ENCODE measurements at regions not wholly inside any gene's neighbourhood (a gene's known extent, or its start where the extent isn't known, plus 50 kb on each side); places are given as distances from the start of the nearest gene placed in this dataset.

DNA sequence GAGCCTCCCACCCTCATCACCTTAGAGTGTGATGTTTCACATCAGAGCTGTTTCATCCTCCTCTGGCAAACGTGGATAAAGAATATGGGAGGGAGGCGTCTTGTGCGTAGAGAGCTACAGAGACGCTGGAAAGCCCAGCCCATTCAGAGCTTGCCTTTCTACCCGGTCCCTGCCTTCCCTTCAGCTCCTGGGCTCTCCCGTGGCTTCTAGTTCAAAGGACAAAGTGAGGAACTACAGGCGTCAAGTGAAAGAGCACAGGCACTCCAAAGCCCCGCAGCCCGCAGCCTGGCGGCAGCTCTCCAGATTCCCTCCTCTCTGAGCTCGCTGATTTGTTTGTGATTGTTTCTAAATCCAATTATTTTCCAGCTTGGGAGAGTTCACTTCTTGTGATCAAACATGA, 197.1 kb upstream of the IGF1R start:
- no peak for DNase-seq (ENCODE audit: low read depth)

DNA sequence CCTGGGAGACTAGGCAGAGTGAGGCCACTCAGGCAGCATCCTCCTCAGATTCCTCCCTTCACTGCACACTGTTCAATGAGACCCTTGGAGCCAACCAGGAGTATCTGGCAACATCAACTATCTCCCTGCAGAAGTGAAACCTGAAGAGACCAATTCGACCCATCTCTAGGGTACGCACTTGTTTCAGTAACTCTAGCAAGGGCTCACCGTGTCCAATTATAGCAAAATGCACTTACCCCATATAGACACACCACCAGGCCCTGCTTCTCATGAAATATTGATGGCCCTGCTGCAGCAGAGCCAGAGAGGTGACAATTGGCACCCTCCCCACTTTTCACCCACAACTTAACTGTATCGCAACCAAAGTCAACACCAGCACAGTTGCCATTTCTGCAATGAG, 196.1 kb upstream of the IGF1R start:
- DNase-seq (ENCODE audit: low read depth), result no peak

DNA sequence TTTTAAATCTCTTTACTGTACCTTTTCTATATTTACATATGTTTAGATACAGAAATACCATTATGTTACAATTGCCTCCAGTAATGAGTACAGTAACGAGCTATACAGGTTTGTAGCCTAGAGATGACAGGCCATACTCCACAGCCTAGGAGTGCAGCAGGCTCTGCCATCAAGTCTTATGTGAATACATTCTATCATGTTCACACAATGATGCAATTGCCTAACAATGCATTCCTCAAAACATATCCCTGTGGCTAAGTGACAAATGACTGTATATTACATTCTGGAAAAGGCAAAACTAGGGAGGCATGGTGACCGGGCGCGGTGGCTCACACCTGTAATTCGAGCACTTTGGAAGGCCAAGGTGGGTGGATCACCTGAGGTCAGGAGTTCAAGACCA, 192.4 kb upstream of the IGF1R start:
- peak; percentile 27 for DNase-seq (ENCODE audit: low read depth)

DNA sequence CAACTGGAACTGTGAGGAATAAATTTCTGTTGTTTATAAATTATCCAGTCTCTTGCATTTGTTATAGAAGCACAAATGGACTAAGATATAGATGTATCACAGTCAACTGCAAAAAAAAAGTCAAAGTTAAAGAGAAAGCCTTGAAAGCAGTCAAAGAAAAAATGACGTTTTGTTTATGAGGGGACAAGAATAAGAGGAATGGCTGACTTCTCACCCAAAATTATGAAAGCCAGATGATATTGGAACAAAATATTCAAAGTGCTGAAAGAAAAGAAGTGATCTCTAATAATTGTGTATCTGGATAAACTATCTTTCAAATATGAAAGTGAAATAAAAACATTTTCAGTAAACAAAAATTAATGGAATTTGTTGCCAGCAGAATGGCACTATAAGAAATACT, 171.8 kb upstream of the IGF1R start:
- no peak for DNase-seq (ENCODE audit: low read depth)

DNA sequence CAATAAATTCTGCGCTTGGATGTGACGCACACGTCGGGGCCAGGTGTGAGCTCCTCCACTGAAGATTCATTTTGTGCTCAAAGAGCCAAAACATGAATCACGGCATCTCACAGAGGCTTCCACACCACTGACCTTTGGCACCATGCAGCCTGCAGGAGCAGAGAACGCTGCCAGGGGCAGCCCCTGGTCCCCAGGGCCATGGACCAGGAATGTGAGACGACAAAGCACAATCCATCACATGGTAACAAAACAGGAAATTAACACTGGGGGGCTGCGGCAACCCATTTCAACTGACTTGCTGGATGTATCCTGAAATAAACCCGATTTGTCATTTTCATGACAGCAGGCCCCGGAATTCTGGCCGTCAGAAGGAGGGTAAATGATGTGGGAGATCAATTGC, 167.5 kb upstream of the IGF1R start:
- DNase-seq (ENCODE audit: low read depth), result no peak

DNA sequence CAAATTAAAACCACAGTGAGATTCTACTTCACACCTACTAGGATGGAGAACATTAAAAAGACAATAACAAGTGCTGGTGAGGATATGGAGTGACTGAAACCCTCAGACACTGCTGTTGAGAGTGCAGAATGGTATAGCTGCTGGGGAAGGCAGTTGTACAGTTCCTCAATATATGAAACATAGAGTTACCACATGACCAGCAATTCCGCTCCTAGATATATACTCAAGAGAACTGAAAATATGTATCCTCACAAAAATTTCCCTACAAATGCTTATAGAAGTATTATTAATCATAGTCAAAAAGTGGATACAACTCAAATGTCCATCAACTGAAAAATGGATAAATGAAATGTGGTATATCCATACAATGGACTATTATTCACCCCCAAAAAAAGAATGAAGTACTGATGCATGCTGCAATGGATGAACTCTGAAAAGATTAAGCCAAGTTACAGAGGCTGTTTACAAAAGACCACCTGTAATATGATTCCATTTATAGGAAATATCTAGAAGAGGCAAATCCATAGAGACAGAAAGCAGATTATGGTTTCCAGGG, 164.7 kb upstream of the IGF1R start:
- DNase-seq (ENCODE audit: low read depth), result no peak

DNA sequence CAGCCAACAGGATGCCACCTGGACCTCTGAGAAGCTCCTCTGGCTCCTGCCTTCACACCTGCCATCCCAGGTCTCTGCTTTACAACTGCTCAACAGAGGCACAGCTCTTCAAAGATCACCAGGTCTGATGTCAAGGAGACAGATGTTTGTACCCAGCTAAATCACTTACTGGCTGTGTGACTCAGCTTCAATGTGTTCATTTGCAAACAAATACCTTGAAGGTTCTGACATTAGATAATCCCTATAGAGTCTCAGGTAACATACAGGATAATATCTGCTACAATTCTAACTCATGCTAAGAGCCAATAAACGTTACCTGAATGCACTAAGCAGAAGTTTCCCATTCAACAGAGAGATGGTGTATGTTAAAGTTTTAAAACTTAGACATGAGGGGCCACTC, 163.4 kb upstream of the IGF1R start:
- DNase-seq (ENCODE audit: low read depth), result no peak

DNA sequence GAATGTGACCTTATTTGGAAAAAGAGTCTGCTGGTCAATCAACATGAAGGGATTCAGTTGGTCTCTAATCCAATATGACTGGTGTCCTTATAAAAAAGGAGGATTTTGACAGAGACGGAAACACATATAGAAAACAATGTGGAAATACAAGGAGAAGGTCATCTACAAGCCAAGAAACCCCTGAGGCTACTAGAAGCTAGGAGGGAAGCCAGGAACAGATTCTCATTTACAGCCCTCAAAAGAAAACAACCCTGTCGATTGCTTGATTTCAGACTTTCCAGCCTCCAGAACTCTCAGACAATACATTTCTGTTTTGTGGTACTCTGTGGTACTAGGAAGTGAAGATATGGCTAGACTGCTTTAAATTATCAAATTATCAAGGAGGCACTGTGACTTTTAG, 162.9 kb upstream of the IGF1R start:
- no peak for DNase-seq (ENCODE audit: low read depth)

DNA sequence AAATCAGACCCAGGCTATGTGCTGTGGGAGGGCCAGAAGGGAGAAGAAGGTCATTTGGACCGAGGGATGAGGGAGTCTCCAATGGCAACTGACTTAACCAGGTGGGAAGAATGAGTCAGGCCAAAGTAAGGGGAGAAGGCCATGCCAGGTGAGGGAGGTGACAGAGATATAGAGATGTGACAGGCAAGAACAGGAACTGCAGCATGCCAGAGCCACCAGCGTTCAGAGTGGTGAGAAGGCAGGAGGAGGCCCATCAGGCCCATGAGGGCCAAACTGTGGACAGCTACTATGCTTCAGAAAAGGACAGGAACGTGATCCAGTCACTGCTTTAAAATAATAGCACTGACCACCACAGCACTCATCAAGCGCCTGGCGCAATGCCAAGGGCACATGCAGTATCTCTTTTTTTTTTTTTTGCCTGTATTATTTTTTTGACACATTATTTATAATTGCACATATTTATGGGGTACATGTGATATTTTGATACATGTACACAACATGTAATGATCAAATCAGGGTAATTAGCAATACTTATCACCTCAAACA, 154.3 kb upstream of the IGF1R start:
- DNase-seq (ENCODE audit: low read depth), result no peak

DNA sequence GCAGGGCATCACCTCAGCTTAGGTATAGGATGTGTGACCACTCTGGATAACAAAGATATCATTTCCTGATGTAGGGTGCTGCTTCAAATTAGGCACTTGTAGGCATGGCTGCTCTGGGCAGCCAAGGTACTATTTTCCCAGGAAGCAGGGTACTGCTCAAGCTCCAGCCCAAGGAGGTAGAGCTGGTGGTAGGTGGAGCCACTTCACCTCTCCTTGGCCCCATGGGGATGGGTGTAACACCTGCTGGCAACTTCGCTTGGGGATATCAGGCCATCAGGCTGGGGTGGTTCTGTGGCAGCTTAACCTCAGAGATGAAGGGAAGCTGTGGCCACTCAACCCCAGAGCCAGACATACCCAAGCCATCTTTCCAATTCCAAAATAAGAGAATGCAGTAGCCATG, 147.1 kb upstream of the IGF1R start:
- no peak for DNase-seq (ENCODE audit: low read depth)

DNA sequence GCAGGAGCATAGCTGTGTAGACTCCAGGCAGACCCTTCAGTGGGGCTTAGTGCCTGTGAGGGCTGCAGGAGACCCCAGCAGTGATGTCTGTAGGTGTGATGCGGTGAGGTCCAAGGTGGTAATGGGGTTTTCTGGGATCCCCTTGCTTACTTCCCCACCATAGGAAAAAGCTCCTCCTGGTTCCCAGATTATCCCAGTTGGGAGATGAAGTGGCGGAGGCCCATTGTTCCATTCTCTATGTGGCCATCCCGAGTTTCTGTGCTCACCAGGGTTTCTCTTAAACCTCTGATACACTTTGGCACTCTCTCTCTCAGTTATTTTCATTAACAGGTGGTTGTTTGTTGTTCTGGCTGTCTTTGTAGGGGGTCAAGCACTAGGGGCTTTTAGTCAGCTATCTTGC, 146.7 kb upstream of the IGF1R start:
- no peak for DNase-seq (ENCODE audit: low read depth)

DNA sequence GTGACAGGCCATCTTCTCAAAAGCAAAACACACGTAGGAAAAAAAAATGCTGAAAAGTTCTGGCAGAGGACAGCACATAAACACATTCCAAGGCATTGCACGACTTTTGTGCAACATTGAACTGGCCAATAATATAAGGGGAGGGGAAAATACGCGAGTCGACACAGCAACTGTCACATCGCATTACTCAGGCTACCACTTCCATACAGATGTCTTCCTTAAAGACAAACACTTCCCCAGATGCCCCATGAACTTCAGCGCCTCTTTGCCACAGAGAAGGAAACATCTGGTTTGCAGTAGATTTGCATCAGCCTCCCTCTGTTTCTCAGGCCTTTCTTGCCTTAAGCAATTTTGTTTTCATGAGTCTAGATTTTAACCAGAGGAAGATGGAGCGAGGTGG, 144.4 kb upstream of the IGF1R start:
- DNase-seq (ENCODE audit: low read depth), result no peak

DNA sequence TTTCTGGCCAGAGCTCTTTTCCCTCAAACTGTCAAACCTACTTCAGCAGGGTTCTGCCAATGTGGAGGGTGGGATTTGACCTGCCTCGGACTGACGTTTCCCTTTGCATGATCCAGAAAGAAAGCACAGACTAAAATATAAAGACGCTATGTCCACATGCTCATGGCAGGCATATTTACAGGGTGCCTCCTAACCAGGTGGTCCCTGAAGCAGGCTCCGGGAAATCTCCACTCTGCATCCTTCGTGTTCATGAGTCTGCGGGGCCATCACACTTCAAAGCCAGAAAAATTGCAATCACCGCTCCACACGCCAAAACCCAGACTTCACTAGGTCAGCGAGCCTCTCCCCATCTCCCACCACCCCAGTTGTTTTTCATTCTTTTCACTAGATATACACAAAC, 143.3 kb upstream of the IGF1R start:
- DNase-seq (ENCODE audit: low read depth), result no peak

DNA sequence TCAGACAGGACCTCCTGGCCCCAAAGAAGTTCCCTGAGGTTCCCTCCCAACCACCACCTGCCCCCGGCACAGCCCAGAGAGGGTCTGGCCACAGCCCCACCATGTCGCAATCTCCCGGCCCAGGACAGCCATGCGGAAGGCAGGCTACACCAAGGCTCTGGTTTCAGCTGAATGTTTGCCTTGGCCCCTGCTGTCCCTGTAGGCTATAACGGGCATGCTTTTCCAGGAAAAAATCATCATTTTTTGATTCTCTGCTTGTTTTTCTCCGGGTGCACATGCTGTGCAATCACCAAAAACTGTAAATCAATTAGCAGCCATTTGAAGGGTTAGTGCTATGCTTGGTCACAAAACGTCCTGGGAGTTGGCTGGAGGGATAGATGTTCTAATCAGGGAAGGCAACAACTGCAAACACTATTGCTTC, 142.7 kb upstream of the IGF1R start:
- DNase-seq (ENCODE audit: low read depth), result no peak

DNA sequence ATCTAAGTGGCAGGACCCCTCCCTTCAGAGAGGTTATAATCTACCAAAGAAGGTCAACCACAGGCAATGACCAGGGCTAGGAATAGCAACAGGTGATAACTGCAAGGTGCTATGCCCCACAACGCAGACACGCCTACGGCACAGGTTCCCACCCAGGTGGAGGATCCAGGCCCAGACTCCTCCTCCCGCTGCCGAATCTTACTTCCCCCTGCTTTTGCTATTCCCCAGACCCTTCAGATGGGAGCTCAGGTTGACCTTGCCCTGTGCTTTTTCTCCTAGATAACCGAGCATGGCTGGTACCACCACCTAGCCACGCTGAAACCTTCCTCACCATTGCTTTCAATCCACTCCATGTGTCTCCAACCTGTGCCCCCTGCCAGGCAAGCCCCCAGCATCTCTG, 142.2 kb upstream of the IGF1R start:
- no peak for DNase-seq (ENCODE audit: low read depth)

DNA sequence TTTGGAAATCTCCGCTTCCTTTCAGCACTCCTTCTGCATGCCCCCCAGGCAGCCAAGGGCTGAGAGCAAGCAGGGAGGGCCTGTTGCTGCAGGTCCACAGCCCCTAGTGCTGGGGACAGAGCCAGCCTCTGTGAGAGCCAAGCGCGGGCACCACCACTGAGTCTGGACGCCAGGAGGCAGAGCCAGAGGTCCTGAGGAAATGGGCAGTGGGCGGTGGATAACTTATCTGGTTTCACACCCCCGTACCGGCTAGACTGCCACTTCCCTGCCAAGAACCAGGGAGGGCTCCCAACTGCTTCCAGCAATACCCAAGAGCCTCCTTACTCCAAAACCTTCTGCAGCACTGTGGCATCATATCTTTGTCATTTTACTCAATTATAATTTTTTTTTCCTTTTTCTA, 141.6 kb upstream of the IGF1R start:
- no peak for DNase-seq (ENCODE audit: low read depth)

DNA sequence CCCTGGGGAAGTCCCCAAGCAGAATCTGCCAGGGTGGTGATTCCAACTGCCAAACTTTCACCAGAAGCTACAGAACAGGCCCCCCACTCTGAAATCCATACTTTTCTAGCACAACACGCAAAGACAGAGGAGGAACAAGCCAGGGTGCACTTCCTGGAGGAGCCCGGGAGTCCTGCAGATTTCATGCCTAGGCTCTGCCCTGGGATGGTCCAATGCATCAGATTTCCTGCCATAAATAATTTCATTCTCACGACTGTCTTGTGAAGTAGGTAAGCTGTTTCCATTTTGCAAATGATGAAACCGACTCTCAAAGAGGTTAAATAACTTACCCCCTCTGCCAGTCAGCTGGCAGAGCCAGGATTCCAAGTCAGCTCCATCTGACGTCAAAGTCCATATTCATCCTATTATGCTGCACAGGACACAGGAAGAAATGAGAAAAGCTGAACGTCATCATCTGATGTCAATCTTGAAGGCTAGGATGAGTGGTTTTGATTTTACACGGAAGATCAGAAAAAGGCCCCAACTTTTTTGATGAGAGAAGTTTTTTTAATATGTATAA, 134.8 kb upstream of the IGF1R start:
- DNase-seq (ENCODE audit: low read depth), result peak; percentile 71

DNA sequence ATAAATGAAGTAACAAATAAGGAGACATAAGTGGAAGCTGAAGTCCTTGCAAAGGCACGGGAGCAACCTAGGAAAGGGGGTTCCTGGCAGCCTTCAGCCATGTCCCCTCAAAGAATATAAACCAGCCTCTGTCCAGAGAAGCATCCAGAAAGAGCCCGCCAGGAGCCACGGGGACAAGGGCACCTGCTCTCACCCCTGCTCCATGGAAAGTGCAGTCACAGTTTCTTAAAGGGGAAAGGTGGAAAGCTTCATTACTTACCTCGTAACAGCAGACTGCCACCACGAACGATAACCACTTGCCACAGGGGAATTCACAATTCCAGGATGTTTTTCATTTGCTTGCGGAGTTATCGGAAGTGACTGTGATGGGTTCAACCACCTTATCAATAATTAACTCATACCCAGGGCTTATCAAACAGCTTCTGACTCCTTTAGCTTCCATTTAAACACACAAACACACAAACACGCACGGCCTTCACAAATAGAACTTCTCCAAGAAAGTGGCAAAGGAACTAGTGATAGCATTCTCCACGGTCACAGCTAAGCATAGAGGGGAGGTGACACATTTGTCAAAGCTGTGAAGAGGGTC, 134.2 kb upstream of the IGF1R start:
- DNase-seq (ENCODE audit: low read depth), result peak; percentile 81

DNA sequence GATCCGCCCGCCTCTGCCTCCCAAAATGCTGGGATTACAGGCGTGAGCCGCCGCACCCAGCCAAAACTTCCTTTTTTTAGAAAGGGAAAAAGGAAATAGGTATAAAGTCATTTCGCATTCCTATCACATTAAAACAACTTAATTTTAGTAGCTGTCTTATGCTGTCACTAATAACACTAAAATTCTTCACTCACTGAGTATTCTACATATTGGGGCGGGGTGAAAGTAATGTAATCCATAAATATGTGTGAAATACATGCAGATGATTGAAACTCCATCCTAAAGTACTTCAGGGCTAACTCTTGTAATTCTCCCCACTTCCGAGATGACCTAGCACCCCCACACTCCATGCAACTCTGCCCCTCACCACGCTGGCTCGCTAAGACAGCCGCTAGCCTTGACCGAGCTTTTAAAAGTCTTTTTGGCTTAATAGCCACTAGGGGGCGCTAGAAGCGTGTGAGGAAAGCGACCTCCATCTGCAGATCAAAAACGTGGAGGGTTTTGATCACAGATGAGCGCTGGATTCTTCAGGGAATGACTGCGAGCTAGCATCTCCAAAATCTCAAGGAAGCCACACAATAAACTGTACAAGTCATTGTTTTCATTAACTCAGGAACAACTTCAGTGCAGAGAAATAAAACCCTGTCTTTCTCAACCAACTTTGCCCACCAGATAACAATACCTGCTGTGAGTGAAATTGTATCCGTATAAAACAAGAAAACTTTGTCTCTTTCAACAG, 129.3 kb upstream of the IGF1R start:
- DNase-seq (ENCODE audit: low read depth), result peak; percentile 64

DNA sequence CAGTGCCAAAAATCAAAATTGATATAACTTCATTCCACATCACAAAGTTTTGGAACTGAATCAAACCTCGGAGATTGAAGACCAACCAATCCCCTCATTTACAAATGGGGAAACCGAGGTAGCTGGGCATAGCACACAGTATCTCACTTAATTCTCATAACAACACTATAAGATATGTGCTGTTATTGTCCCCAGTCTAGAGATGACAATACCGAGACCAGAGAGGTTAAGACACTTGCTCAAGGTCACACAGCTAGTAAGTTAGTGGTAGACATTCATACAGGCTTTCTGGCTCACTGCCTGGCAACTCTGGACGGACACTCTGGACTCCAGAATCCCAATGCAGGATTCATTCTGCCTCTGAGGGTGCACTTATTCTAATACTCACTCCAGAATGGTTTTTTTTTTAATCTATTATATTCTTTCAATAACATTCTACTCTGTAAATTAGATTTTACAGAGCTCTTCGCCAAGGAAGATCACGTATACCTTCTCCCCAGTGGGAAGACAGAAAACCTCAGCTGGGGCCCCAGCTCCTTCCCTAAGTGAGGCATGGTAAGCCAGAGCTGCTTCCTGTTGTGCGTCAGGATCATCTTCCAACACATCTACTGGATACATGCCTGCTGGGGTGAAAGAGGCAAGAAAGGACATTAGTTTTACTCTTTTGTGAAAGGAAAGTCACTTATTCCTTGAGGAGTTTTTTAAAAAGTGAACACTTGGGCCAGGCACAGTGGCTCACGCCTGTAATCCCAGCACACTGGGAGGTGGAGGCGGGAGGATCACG, 128.4 kb upstream of the IGF1R start:
- no peak for DNase-seq (ENCODE audit: low read depth)

DNA sequence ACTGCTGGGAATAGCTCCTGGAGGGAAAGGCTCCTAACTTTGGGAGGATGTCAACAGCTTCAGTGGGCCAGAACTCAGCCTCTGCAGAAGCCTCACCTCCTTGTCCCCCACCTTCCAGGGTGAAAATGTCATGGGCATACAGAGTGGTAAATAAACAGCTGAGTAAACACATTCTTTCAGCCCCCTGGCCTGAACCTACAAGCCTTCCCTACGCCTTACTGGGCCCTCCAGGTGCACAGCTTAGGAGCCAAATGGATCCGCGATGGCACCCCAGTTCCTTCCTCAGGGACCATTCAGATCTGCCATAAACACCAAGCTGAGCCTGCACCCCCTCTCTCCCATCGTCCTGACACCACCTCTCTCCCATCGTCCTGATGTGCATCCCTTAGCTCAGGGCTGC, 126.2 kb upstream of the IGF1R start:
- DNase-seq (ENCODE audit: low read depth), result no peak

DNA sequence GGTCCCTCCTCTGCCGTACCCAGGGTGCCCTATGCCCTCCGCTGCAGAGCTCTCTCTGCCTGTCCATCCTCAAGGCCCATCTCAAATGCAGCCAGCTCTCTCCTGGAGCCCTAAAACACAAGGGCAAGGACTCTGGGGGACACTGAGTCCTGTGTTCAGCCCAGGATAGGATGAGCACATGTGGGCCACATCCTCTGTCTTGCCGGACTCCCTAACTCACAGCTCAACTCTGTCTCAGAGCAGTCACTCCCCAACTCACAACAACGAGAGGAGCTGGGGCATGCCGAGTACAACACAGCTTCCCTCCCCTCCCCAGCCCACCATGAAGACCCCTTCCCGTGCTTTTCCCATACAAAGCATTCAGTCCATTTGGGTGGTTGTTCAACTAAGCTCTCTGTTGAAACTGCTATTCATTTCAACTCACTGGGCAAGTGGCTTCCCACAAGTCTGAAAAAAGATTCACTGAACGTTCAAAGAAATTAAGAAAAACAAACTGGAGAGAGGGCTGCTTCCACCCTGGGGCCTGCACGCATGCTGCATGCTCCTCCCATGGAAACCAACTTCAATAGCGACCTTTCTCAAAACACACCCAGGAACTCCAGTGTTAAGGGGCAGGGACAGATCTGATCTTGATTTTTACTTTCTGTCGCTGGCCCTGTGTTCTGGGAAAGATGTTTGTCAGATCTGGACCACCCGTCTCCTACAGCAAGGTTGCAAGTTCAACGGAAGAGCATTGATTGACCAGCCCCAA, 124.3 kb upstream of the IGF1R start:
- no peak for DNase-seq (ENCODE audit: low read depth)
